ENCODE measurements at regions not wholly inside any gene's neighbourhood (a gene's known extent, or its start where the extent isn't known, plus 50 kb on each side); places are given as distances from the start of the nearest gene placed in this dataset.

GRCh38 chr1:114298008-114298407, 144.3 kb upstream of the SYT6 start:
- TF ChIP-seq POLR2AphosphoS5 (IDR thresholded peaks at IDR 0.05; ENCODE audit: low read depth, low read length) (no peak), CTCF (IDR thresholded peaks at IDR 0.05 in 2 of 3, conservative IDR thresholded peaks at IDR 0.05 in 1 of 3; ENCODE audit: borderline replicate concordance in 1 of 3, insufficient read depth in 1 of 3, low read depth in 2 of 3, low read length in 2 of 3) (no peak), SIN3A (IDR thresholded peaks at IDR 0.05; ENCODE audit: low read depth) (no peak), ZBTB33 (IDR thresholded peaks at IDR 0.05; ENCODE audit: extremely low read depth, insufficient replicate concordance, low read length) (no peak)
